ENCODE measurements at regions not wholly inside any gene's neighbourhood (a gene's known extent, or its start where the extent isn't known, plus 50 kb on each side); places are given as distances from the start of the nearest gene placed in this dataset.
A peak's percentile ranks its signal among the peaks of the same experiment; 100 is the strongest.

- no peaks in the 10 kb centered on the region for H3K27me3 ChIP-seq (ENCODE audit: control insufficient read depth in 3 of 3, insufficient read depth in 3 of 3, low read length in 2 of 3)
- no peaks in the 10 kb centered on the region for H3K36me3 ChIP-seq (ENCODE audit: control insufficient read depth in 4 of 4, insufficient read depth in 4 of 4, low read length in 4 of 4)
- DNase-seq (no peak), ATAC-seq (ENCODE audit: insufficient read depth, low FRiP score) (no peak)
- 90 to 97% methylated on average over 4 of the region's 4 CpGs for WGBS, 2 donors
- no peaks in the 10 kb centered on the region for H3K9me3 ChIP-seq (ENCODE audit: control insufficient read depth in 4 of 4, insufficient read depth in 3 of 4, low read length in 3 of 4)
- H3K4me1 ChIP-seq (ENCODE audit: control insufficient read depth in 5 of 5, insufficient read depth in 5 of 5, low read length in 5 of 5) = no peaks in the 10 kb centered on the region
- TF ChIP-seq, protein P1, sequence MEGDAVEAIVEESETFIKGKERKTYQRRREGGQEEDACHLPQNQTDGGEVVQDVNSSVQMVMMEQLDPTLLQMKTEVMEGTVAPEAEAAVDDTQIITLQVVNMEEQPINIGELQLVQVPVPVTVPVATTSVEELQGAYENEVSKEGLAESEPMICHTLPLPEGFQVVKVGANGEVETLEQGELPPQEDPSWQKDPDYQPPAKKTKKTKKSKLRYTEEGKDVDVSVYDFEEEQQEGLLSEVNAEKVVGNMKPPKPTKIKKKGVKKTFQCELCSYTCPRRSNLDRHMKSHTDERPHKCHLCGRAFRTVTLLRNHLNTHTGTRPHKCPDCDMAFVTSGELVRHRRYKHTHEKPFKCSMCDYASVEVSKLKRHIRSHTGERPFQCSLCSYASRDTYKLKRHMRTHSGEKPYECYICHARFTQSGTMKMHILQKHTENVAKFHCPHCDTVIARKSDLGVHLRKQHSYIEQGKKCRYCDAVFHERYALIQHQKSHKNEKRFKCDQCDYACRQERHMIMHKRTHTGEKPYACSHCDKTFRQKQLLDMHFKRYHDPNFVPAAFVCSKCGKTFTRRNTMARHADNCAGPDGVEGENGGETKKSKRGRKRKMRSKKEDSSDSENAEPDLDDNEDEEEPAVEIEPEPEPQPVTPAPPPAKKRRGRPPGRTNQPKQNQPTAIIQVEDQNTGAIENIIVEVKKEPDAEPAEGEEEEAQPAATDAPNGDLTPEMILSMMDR (IDR thresholded peaks at IDR 0.05; ENCODE audit: control extremely low read depth, extremely low read depth) = no peak
- H3K27ac ChIP-seq (ENCODE audit: low read depth in 1 of 2, low read length in 1 of 2) = no peak overlapping the region
- no peak overlapping the region for H3K4me3 ChIP-seq
- no peak overlapping the region for H3K9ac ChIP-seq (ENCODE audit: insufficient read depth in 1 of 2, low read length in 2 of 2)
Observed at GRCh38 chr7:114853189-114853588, 68.7 kb upstream of the MDFIC start.

DNA sequence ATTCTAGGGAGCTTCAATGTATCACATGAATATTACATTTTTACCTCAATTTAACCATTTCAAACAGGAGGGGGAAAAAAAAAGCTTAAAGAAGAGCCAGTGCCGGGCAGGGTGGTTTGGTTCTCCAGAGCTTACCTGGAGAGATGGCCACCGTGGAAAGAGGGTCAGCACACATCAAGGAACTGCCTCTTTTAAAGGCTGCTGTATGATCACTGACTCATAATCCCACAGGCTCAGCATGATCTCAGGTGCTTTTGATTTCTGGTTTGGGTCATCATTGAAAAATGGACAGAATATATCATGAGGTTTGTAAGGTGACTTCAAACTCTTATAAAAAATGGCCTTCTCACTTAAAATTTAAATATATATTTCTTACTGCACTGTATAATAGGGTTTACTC, 67.5 kb upstream of the MDFIC start:
- no peak overlapping the region for H3K9ac ChIP-seq (ENCODE audit: insufficient read depth in 1 of 2, low read length in 2 of 2)
- no peak for DNase-seq
- no peaks in the 10 kb centered on the region for H3K27me3 ChIP-seq (ENCODE audit: control insufficient read depth in 3 of 3, insufficient read depth in 3 of 3, low read length in 2 of 3)
- no peak overlapping the region for H3K4me3 ChIP-seq
- 87 to 88% methylated on average over 2 of the region's 2 CpGs for WGBS, 2 donors
- no peaks in the 10 kb centered on the region for H3K9me3 ChIP-seq (ENCODE audit: control insufficient read depth in 4 of 4, insufficient read depth in 3 of 4, low read length in 3 of 4)
- H3K4me1 ChIP-seq (ENCODE audit: control insufficient read depth in 5 of 5, insufficient read depth in 5 of 5, low read length in 5 of 5) = no peaks in the 10 kb centered on the region
- no peak overlapping the region for H3K27ac ChIP-seq (ENCODE audit: low read depth in 1 of 2, low read length in 1 of 2)
- TF ChIP-seq, protein P1 (IDR thresholded peaks at IDR 0.05; ENCODE audit: control extremely low read depth, extremely low read depth) = no peak
- no peak for ATAC-seq (ENCODE audit: insufficient read depth, low FRiP score)
- no peaks in the 10 kb centered on the region for H3K36me3 ChIP-seq (ENCODE audit: control insufficient read depth in 4 of 4, insufficient read depth in 4 of 4, low read length in 4 of 4)

- Histone ChIP-seq H3K4me3 (no peak overlapping the region), H3K9me3 (ENCODE audit: control insufficient read depth in 4 of 4, insufficient read depth in 3 of 4, low read length in 3 of 4) (no peaks in the 10 kb centered on the region), H3K4me1 (ENCODE audit: control insufficient read depth in 5 of 5, insufficient read depth in 5 of 5, low read length in 5 of 5) (no peaks in the 10 kb centered on the region), H3K27me3 (ENCODE audit: control insufficient read depth in 3 of 3, insufficient read depth in 3 of 3, low read length in 2 of 3) (no peaks in the 10 kb centered on the region), H3K27ac (ENCODE audit: low read depth in 1 of 2, low read length in 1 of 2) (no peak overlapping the region), H3K9ac (ENCODE audit: insufficient read depth in 1 of 2, low read length in 2 of 2) (no peak overlapping the region), H3K36me3 (ENCODE audit: control insufficient read depth in 4 of 4, insufficient read depth in 4 of 4, low read length in 4 of 4) (no peaks in the 10 kb centered on the region)
- ATAC-seq (ENCODE audit: insufficient read depth, low FRiP score) = no peak
- DNase-seq = peak in 1 of 3 donors; percentile 27
- TF ChIP-seq, protein P1 (IDR thresholded peaks at IDR 0.05; ENCODE audit: control extremely low read depth, extremely low read depth) = no peak
- 71 to 74% methylated on average over 3 of the region's 3 CpGs for WGBS, 2 donors
Observed at GRCh38 chr7:114856625-114857024, 65.3 kb upstream of the MDFIC start.

GRCh38 chr7:114857605-114858004, 64.3 kb upstream of the MDFIC start:
- ATAC-seq (ENCODE audit: insufficient read depth, low FRiP score) (no peak), DNase-seq (no peak)
- Histone ChIP-seq H3K4me1 (ENCODE audit: control insufficient read depth in 5 of 5, insufficient read depth in 5 of 5, low read length in 5 of 5) (no peaks in the 10 kb centered on the region), H3K27ac (ENCODE audit: low read depth in 1 of 2, low read length in 1 of 2) (no peak overlapping the region), H3K4me3 (no peak overlapping the region), H3K9me3 (ENCODE audit: control insufficient read depth in 4 of 4, insufficient read depth in 3 of 4, low read length in 3 of 4) (no peaks in the 10 kb centered on the region), H3K9ac (ENCODE audit: insufficient read depth in 1 of 2, low read length in 2 of 2) (no peak overlapping the region), H3K27me3 (ENCODE audit: control insufficient read depth in 3 of 3, insufficient read depth in 3 of 3, low read length in 2 of 3) (no peaks in the 10 kb centered on the region), H3K36me3 (ENCODE audit: control insufficient read depth in 4 of 4, insufficient read depth in 4 of 4, low read length in 4 of 4) (no peaks in the 10 kb centered on the region)
- WGBS, 2 donors = 75 to 83% methylated on average over 1 of the region's 1 CpG
- TF ChIP-seq, protein P1 (IDR thresholded peaks at IDR 0.05; ENCODE audit: control extremely low read depth, extremely low read depth) = no peak

Data from lung (tissue), 11 donors.